SK-N-DZ (cell line): ENCODE measurements at regions not wholly inside any gene's neighbourhood (a gene's known extent, or its start where the extent isn't known, plus 50 kb on each side); places are given as distances from the start of the nearest gene placed in this dataset.
A peak's percentile ranks its signal among the peaks of the same experiment; 100 is the strongest.

Experiments used
- DNase-seq: peaks from one replicate; pipeline ENCODE4 v3.0.0-alpha.2; 2015; ENCODE audit warnings: low spot score

GRCh38 chr12:93297536-93297935, 80.2 kb upstream of the NUDT4 start:
- DNase-seq = peak; percentile 50

GRCh38 chr12:93299262-93299846, 78.4 kb upstream of the NUDT4 start:
- peak; percentile 87 for DNase-seq

- DNase-seq = peak; percentile 95
Measured at GRCh38 chr12:93300611-93301021, 77.1 kb upstream of the NUDT4 start.

GRCh38 chr12:93302331-93303229, 75.1 kb upstream of the NUDT4 start:
- no peak for DNase-seq

GRCh38 chr12:93306636-93307035, 71.1 kb upstream of the NUDT4 start:
- DNase-seq = no peak

- no peak for DNase-seq
Measured at GRCh38 chr12:93308281-93308680, 69.4 kb upstream of the NUDT4 start.

GRCh38 chr12:93311827-93312226, 65.9 kb upstream of the NUDT4 start:
- DNase-seq = no peak

- DNase-seq = no peak
Measured at GRCh38 chr12:93314177-93314497, 63.6 kb upstream of the NUDT4 start.

GRCh38 chr12:93315385-93315906, 62.3 kb upstream of the NUDT4 start:
- no peak for DNase-seq

- no peak for DNase-seq
Measured at GRCh38 chr12:93315907-93316622, 61.7 kb upstream of the NUDT4 start.

GRCh38 chr12:93316623-93316971, 61.1 kb upstream of the NUDT4 start:
- DNase-seq = no peak

- DNase-seq = no peak
Measured at GRCh38 chr12:93317227-93317626, 60.5 kb upstream of the NUDT4 start.

- DNase-seq = no peak
Measured at GRCh38 chr12:93318720-93319522, 58.8 kb upstream of the NUDT4 start.

- DNase-seq = no peak
Measured at GRCh38 chr12:93319523-93320050, 58.1 kb upstream of the NUDT4 start.

GRCh38 chr12:93322784-93323183, 54.9 kb upstream of the NUDT4 start:
- DNase-seq = no peak

- no peak for DNase-seq
Measured at GRCh38 chr12:93323625-93324329, 53.9 kb upstream of the NUDT4 start.

- DNase-seq = no peak
Measured at GRCh38 chr12:93325855-93326254, 51.9 kb upstream of the NUDT4 start.
